ENCODE measurements at regions not wholly inside any gene's neighbourhood (a gene's known extent, or its start where the extent isn't known, plus 50 kb on each side); places are given as distances from the start of the nearest gene placed in this dataset.

DNA sequence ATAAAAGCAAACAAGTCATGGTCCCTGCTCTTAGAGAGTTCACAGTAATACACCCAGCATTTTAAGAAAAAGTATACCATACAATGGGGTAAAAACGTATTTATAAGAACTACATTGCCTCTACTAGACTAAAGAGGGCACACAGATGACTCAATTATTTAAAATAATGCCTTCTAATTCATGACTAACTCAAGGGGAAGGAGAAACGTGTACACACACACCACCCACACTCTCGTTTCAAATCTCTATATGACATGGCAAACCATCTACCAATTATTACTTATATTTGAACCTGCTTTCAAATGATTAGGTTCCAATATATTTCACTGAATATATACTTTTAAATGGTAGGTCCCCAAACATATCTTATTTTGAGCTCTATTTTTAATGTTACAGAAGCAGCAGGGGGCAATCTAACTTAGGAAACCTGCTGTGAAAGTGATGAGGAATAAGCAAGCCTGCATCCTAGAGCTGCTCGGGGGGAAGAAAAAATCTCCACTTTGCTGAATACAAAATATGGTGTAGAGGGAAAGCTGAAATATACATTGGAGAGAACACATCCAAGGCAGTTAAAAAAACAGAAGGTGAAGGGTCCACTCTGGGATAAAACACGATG lies 232.4 kb upstream of the PSMD7 start:
- TF ChIP-seq CTCF (IDR thresholded peaks at IDR 0.05 in 8 of 11, conservative IDR thresholded peaks at IDR 0.05 in 3 of 11): no peak
- no peak for TF ChIP-seq POLR2A (IDR thresholded peaks at IDR 0.05)

All from spleen (tissue), 7 donors.